ENCODE measurements at regions not wholly inside any gene's neighbourhood (a gene's known extent, or its start where the extent isn't known, plus 50 kb on each side); places are given as distances from the start of the nearest gene placed in this dataset.
A peak's percentile ranks its signal among the peaks of the same experiment; 100 is the strongest.
"Not testable (repeated sequence)": the region's sequence is repeated elsewhere in the genome, so short reads cannot be mapped to it uniquely, and the experiment has no call there.

GRCh38 chr4:170868170-170868569, 778.4 kb upstream of the AADAT start:
- Histone ChIP-seq H3K4me3 (ENCODE audit: low read length) (no peak overlapping the region), H3K27ac (ENCODE audit: low read length) (no peak overlapping the region), H3K27me3 (ENCODE audit: control insufficient read depth, insufficient read depth, low read length) (no peaks in the 10 kb centered on the region), H3K36me3 (ENCODE audit: control insufficient read depth, low read depth, low read length) (no peaks in the 10 kb centered on the region), H3K9me3 (ENCODE audit: control insufficient read depth, low read depth, low read length) (no peaks in the 10 kb centered on the region), H3K4me1 (ENCODE audit: control insufficient read depth, low read depth, low read length) (no peaks in the 10 kb centered on the region), H3K9ac (ENCODE audit: low read length) (no peak overlapping the region)

DNA sequence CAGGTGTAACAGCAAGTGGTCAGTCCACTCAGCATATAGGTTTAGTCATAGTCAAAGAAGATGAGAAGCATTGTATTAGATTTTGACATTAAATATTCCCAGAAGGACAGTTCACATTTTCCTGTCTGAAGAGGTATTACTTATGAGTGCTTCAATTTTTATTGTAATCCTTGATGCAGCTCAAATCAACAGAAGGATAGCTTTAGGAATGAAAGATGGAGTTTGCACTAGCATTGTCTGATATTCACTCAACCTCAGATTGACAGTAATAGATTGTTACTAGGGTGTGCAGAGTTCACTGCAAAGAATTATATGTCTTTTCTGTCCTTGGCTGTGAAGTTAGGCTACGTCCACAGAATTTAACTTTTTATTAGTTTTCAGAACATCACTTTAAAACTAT, 764.3 kb upstream of the AADAT start:
- no peak overlapping the region for H3K9ac ChIP-seq (ENCODE audit: low read length)
- H3K9me3 ChIP-seq (ENCODE audit: control insufficient read depth, low read depth, low read length): no peaks in the 10 kb centered on the region
- H3K27me3 ChIP-seq (ENCODE audit: control insufficient read depth, insufficient read depth, low read length): no peaks in the 10 kb centered on the region
- H3K4me3 ChIP-seq (ENCODE audit: low read length): no peak overlapping the region
- no peaks in the 10 kb centered on the region for H3K36me3 ChIP-seq (ENCODE audit: control insufficient read depth, low read depth, low read length)
- no peak overlapping the region for H3K27ac ChIP-seq (ENCODE audit: low read length)
- no peaks in the 10 kb centered on the region for H3K4me1 ChIP-seq (ENCODE audit: control insufficient read depth, low read depth, low read length)

- Histone ChIP-seq H3K27ac (ENCODE audit: low read length) (no peak overlapping the region), H3K27me3 (ENCODE audit: control insufficient read depth, insufficient read depth, low read length) (no peaks in the 10 kb centered on the region), H3K9ac (ENCODE audit: low read length) (no peak overlapping the region), H3K9me3 (ENCODE audit: control insufficient read depth, low read depth, low read length) (no peaks in the 10 kb centered on the region), H3K4me3 (ENCODE audit: low read length) (no peak overlapping the region), H3K36me3 (ENCODE audit: control insufficient read depth, low read depth, low read length) (no peaks in the 10 kb centered on the region), H3K4me1 (ENCODE audit: control insufficient read depth, low read depth, low read length) (no peaks in the 10 kb centered on the region)
Measured at GRCh38 chr4:170853422-170854021, 763.8 kb upstream of the AADAT start.

DNA sequence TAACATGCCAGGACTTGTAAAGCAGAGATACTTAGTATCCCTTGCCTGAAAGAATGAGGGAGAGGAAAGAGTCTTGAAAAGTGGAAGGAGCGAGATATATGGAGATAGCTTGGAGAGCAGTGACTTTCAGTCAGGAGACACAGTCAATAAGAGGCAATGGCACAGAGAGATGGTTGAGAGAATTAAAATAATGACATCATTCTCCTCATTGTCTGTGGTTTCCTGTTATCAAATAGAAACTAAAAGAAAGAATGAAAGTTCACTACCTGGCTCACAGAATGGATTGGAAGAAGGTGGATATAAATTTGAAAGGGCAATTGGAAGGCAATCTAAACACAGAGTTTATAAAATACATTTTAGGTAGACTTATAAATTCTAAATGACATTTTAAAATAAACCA, 760.2 kb upstream of the AADAT start:
- H3K4me1 ChIP-seq (ENCODE audit: control insufficient read depth, low read depth, low read length): no peaks in the 10 kb centered on the region
- H3K27ac ChIP-seq (ENCODE audit: low read length): no peak overlapping the region
- H3K36me3 ChIP-seq (ENCODE audit: control insufficient read depth, low read depth, low read length): no peaks in the 10 kb centered on the region
- H3K9me3 ChIP-seq (ENCODE audit: control insufficient read depth, low read depth, low read length): no peaks in the 10 kb centered on the region
- H3K27me3 ChIP-seq (ENCODE audit: control insufficient read depth, insufficient read depth, low read length): no peaks in the 10 kb centered on the region
- no peak overlapping the region for H3K4me3 ChIP-seq (ENCODE audit: low read length)
- H3K9ac ChIP-seq (ENCODE audit: low read length): no peak overlapping the region

GRCh38 chr4:170827562-170828274, 738.0 kb upstream of the AADAT start:
- Histone ChIP-seq H3K9me3 (ENCODE audit: control insufficient read depth, low read depth, low read length) (no peaks in the 10 kb centered on the region), H3K27me3 (ENCODE audit: control insufficient read depth, insufficient read depth, low read length) (no peaks in the 10 kb centered on the region), H3K36me3 (ENCODE audit: control insufficient read depth, low read depth, low read length) (no peaks in the 10 kb centered on the region), H3K4me3 (ENCODE audit: low read length) (no peak overlapping the region), H3K4me1 (ENCODE audit: control insufficient read depth, low read depth, low read length) (no peaks in the 10 kb centered on the region), H3K27ac (ENCODE audit: low read length) (no peak overlapping the region), H3K9ac (ENCODE audit: low read length) (no peak overlapping the region)

GRCh38 chr4:170818786-170819185, 729.0 kb upstream of the AADAT start:
- no peaks in the 10 kb centered on the region for H3K36me3 ChIP-seq (ENCODE audit: control insufficient read depth, low read depth, low read length)
- H3K9ac ChIP-seq (ENCODE audit: low read length): no peak overlapping the region
- peaks cover 16% of the 10 kb centered on the region for H3K9me3 ChIP-seq (ENCODE audit: control insufficient read depth, low read depth, low read length)
- no peak overlapping the region for H3K4me3 ChIP-seq (ENCODE audit: low read length)
- H3K27me3 ChIP-seq (ENCODE audit: control insufficient read depth, insufficient read depth, low read length): no peaks in the 10 kb centered on the region
- H3K27ac ChIP-seq (ENCODE audit: low read length): no peak overlapping the region
- no peaks in the 10 kb centered on the region for H3K4me1 ChIP-seq (ENCODE audit: control insufficient read depth, low read depth, low read length)

GRCh38 chr4:170805352-170805751, 715.6 kb upstream of the AADAT start:
- H3K9ac ChIP-seq (ENCODE audit: low read length): no peak overlapping the region
- H3K27ac ChIP-seq (ENCODE audit: low read length): no peak overlapping the region
- H3K9me3 ChIP-seq (ENCODE audit: control insufficient read depth, low read depth, low read length): no peaks in the 10 kb centered on the region
- no peak overlapping the region for H3K4me3 ChIP-seq (ENCODE audit: low read length)
- H3K4me1 ChIP-seq (ENCODE audit: control insufficient read depth, low read depth, low read length): no peaks in the 10 kb centered on the region
- no peaks in the 10 kb centered on the region for H3K27me3 ChIP-seq (ENCODE audit: control insufficient read depth, insufficient read depth, low read length)
- no peaks in the 10 kb centered on the region for H3K36me3 ChIP-seq (ENCODE audit: control insufficient read depth, low read depth, low read length)

DNA sequence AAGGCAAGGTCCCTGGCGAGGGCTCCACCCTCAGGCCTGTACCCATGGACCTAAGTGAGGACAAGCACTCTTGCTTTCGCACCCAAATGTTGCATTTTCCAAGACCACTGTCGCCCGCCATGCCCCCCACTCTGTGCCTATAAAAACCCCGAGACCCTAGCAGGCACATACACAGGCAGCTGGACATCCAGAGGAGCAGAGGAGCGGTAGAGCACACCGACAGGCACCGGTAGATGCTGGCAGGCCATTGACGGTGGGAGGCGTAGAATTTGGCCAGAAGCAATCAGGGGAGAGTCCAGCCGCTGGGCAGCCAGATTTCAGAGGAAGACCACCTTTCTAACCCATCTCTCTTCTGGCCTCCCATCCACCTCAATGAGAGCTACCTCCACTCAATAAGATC, 715.2 kb upstream of the AADAT start:
- no peaks in the 10 kb centered on the region for H3K4me1 ChIP-seq (ENCODE audit: control insufficient read depth, low read depth, low read length)
- no peak overlapping the region for H3K4me3 ChIP-seq (ENCODE audit: low read length)
- H3K27ac ChIP-seq (ENCODE audit: low read length): no peak overlapping the region
- no peak overlapping the region for H3K9ac ChIP-seq (ENCODE audit: low read length)
- H3K27me3 ChIP-seq (ENCODE audit: control insufficient read depth, insufficient read depth, low read length): no peaks in the 10 kb centered on the region
- no peaks in the 10 kb centered on the region for H3K36me3 ChIP-seq (ENCODE audit: control insufficient read depth, low read depth, low read length)
- H3K9me3 ChIP-seq (ENCODE audit: control insufficient read depth, low read depth, low read length): no peaks in the 10 kb centered on the region

DNA sequence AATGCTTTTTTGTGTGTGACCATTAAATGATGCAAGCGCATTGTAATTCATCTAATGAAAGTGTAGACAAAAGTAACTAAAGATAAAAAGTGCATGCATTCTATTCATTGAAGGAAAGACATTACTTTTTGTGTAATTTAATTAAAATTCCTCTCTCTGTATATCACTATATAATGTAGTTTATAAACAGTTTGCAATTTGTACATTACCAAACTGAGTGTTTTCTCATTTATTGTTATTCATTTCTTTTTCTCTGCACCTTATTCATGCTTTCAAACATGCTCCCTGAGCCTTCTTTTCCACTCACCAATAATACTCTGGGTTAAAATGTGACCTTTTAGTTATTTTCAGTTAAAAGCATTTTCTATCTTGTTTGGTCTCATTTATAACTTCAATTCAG, 713.7 kb upstream of the AADAT start:
- Histone ChIP-seq H3K9ac (ENCODE audit: low read length) (no peak overlapping the region), H3K27me3 (ENCODE audit: control insufficient read depth, insufficient read depth, low read length) (no peaks in the 10 kb centered on the region), H3K4me1 (ENCODE audit: control insufficient read depth, low read depth, low read length) (no peaks in the 10 kb centered on the region), H3K4me3 (ENCODE audit: low read length) (no peak overlapping the region), H3K9me3 (ENCODE audit: control insufficient read depth, low read depth, low read length) (no peaks in the 10 kb centered on the region), H3K27ac (ENCODE audit: low read length) (no peak overlapping the region), H3K36me3 (ENCODE audit: control insufficient read depth, low read depth, low read length) (no peaks in the 10 kb centered on the region)

- H3K4me1 ChIP-seq (ENCODE audit: control insufficient read depth, low read depth, low read length): no peaks in the 10 kb centered on the region
- H3K27me3 ChIP-seq (ENCODE audit: control insufficient read depth, insufficient read depth, low read length): no peaks in the 10 kb centered on the region
- H3K9ac ChIP-seq (ENCODE audit: low read length): no peak overlapping the region
- no peak overlapping the region for H3K4me3 ChIP-seq (ENCODE audit: low read length)
- H3K27ac ChIP-seq (ENCODE audit: low read length): no peak overlapping the region
- H3K36me3 ChIP-seq (ENCODE audit: control insufficient read depth, low read depth, low read length): no peaks in the 10 kb centered on the region
- H3K9me3 ChIP-seq (ENCODE audit: control insufficient read depth, low read depth, low read length): no peaks in the 10 kb centered on the region
Measured at GRCh38 chr4:170801771-170802170, 712.0 kb upstream of the AADAT start.

DNA sequence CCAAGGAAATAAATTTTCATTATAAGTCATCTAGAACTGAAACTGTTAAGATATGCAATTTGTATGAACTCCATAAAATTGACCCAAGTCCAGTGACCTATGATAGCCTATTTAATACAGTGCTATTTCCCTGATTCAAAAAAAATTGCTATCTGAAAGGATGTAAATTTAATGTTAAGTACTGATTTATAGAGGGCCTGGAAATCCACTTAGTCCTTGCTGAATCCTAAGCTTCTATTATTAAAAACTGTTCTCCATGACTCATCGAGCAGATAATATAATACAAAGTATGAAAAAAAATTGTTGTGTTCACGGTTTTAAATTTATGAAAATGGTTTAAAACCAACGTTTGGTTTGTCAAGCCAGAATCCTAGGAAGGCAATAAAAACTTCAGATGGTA, 704.8 kb upstream of the AADAT start:
- H3K4me1 ChIP-seq (ENCODE audit: control insufficient read depth, low read depth, low read length): no peaks in the 10 kb centered on the region
- no peaks in the 10 kb centered on the region for H3K9me3 ChIP-seq (ENCODE audit: control insufficient read depth, low read depth, low read length)
- H3K36me3 ChIP-seq (ENCODE audit: control insufficient read depth, low read depth, low read length): no peaks in the 10 kb centered on the region
- no peak overlapping the region for H3K9ac ChIP-seq (ENCODE audit: low read length)
- no peak overlapping the region for H3K27ac ChIP-seq (ENCODE audit: low read length)
- H3K27me3 ChIP-seq (ENCODE audit: control insufficient read depth, insufficient read depth, low read length): no peaks in the 10 kb centered on the region
- no peak overlapping the region for H3K4me3 ChIP-seq (ENCODE audit: low read length)

DNA sequence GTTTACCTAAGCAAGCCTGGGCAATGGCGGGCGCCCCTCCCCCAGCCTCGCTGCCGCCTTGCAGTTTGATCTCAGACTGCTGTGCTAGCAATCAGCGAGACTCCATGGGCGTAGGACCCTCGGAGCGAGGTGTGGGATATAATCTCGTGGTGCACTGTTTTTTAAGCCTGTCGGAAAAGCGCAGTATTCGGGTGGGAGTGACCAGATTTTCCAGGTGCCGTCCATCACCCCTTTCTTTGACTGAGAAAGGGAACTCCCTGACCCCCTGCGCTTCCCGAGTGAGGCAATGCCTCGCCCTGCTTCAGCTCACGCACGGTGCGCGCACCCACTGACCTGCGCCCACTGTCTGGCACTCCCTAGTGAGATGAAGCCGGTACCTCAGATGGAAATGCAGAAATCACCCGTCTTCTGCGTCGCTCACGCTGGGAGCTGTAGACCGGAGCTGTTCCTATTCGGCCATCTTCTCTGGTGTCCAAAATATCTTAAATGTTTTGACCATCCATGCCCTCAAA, 698.8 kb upstream of the AADAT start:
- H3K9ac ChIP-seq (ENCODE audit: low read length); H3K27ac ChIP-seq (ENCODE audit: low read length); H3K9me3 ChIP-seq (ENCODE audit: control insufficient read depth, low read depth, low read length); H3K4me1 ChIP-seq (ENCODE audit: control insufficient read depth, low read depth, low read length); H3K36me3 ChIP-seq (ENCODE audit: control insufficient read depth, low read depth, low read length); H3K27me3 ChIP-seq (ENCODE audit: control insufficient read depth, insufficient read depth, low read length): not testable (repeated sequence)
- peak overlapping the region; percentile 37 for H3K4me3 ChIP-seq (ENCODE audit: low read length)

Measured in iPS-18a (cell line).